A673 (cell line): ENCODE measurements at regions not wholly inside any gene's neighbourhood (a gene's known extent, or its start where the extent isn't known, plus 50 kb on each side); places are given as distances from the start of the nearest gene placed in this dataset.

Experiments used
- BruUV-seq: library from RNA; stranded (reverse); fragments of 400-500 nt; replicated peaks from 2 replicates; lab custom pipeline; 2021; lab: Mats Ljungman, UMichigan
- CTCF ChIA-PET: fragments of 300-600 bp; sonication (Branson Sonifier 250); formaldehyde crosslinking; loops from one replicate; lab custom pipeline; 2022; ENCODE audit warnings: antibody characterized with exemption; lab: Charles Lee
- POLR2A ChIA-PET: fragments of 300-600 bp; sonication (Branson Sonifier 250); formaldehyde crosslinking; loops from one replicate; lab custom pipeline; 2022; ENCODE audit warnings: antibody characterized with exemption; ENCODE audit not compliant: low non-redundant PET; lab: Charles Lee
- DNase-seq: peaks from one replicate; pipeline ENCODE4 v3.0.0-alpha.2; 2015; ENCODE audit warnings: low spot score
- H3K27ac ChIP-seq: fragments of 200-600 bp; sonication (generic); 2 replicates; pipeline ENCODE4 v1.5.1; 2016; ENCODE audit warnings: mixed run types, low read depth, mild to moderate bottlenecking, mixed read lengths, antibody characterized with exemption, low read length; ENCODE audit not compliant: poor library complexity, severe bottlenecking
- H3K27me3 ChIP-seq: fragments of 200-600 bp; sonication (generic); replicated peaks from 2 replicates; pipeline ENCODE4 v1.6.1; 2017; ENCODE audit warnings: mixed run types, low read depth, mild to moderate bottlenecking, mixed read lengths, antibody characterized with exemption, low read length; ENCODE audit not compliant: insufficient read depth, poor library complexity
- H3K36me3 ChIP-seq: fragments of 200-600 bp; sonication (generic); 2 replicates; pipeline ENCODE4 v1.6.1; 2016; ENCODE audit warnings: mixed run types, mild to moderate bottlenecking, mixed read lengths, antibody characterized with exemption, low read length; ENCODE audit not compliant: insufficient read depth, poor library complexity, severe bottlenecking
- H3K4me1 ChIP-seq: fragments of 200-600 bp; sonication (generic); 2 replicates; pipeline ENCODE4 v1.6.1; 2017; ENCODE audit warnings: mixed run types, mild to moderate bottlenecking, mixed read lengths, antibody characterized with exemption, low read length; ENCODE audit not compliant: insufficient read depth, poor library complexity, severe bottlenecking
- H3K4me3 ChIP-seq: fragments of 200-600 bp; sonication (generic); 2 replicates; pipeline ENCODE4 v1.5.1; 2016; ENCODE audit warnings: low read depth, mixed run types, mild to moderate bottlenecking, mixed read lengths, low read length; ENCODE audit not compliant: poor library complexity, severe bottlenecking
- H3K9me3 ChIP-seq: fragments of 200-600 bp; sonication (generic); 2 replicates; pipeline ENCODE4 v1.6.1; 2016; ENCODE audit warnings: mixed run types, low read depth, mild to moderate bottlenecking, mixed read lengths, antibody characterized with exemption, low read length; ENCODE audit not compliant: poor library complexity, severe bottlenecking
- CTCF ChIP-seq: fragments of 300-800, 200-600 bp; sonication (generic); conservative IDR thresholded peaks from 2 replicates; pipeline ENCODE4 v1.5.1; 2017; ENCODE audit warnings: low read depth, mild to moderate bottlenecking, antibody characterized with exemption, low read length, moderate library complexity, mixed read lengths
- EZH2 ChIP-seq: fragments of 200-600 bp; sonication (generic); IDR thresholded peaks from 2 replicates; pipeline ENCODE4 v1.6.1; 2017; ENCODE audit warnings: borderline replicate concordance, low read depth, mild to moderate bottlenecking, mixed read lengths, antibody characterized with exemption, low read length; ENCODE audit not compliant: poor library complexity, severe bottlenecking
- intact Hi-C: fragments of 100-400 bp; cut with micrococcal nuclease; formaldehyde crosslinking; loops from one replicate; pipeline ENCODE4 v1.10.0; 2022; ENCODE audit not compliant: unreplicated experiment

DNA sequence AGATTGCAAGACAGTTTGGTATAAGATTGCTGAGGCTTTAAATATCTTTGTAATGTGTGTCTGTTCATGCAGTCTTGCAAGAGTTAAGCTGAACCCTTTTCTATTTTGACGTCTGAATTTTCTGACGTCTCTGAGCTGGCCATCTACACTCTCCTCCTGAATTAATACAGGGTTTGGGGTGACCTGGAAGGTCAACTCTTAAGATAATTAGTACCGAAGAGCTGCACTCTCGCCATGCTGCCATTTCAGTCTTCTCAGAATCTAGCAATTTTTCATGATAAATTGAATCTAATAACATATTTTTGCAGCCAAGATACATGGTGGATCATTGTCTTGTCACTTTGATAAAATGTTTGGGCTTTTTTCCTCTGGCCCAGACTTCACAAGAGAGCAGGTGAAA is 1245.2 kb upstream of the CELF4 start:
- H3K36me3 ChIP-seq, result no peaks in the 10 kb centered on the region
- H3K4me1 ChIP-seq, result no peaks in the 10 kb centered on the region
- no peaks in the 10 kb centered on the region for H3K27me3 ChIP-seq
- TF ChIP-seq EZH2 (no peak), CTCF (no peak)
- POLR2A ChIA-PET, result no interaction called here
- no peak overlapping the region for H3K4me3 ChIP-seq
- H3K9me3 ChIP-seq, result no peaks in the 10 kb centered on the region
- CTCF ChIA-PET, result no interaction called here
- BruUV-seq, result no TSS peak
- no peak for DNase-seq
- intact Hi-C loops, result no loop called here
- H3K27ac ChIP-seq, result no peak overlapping the region

DNA sequence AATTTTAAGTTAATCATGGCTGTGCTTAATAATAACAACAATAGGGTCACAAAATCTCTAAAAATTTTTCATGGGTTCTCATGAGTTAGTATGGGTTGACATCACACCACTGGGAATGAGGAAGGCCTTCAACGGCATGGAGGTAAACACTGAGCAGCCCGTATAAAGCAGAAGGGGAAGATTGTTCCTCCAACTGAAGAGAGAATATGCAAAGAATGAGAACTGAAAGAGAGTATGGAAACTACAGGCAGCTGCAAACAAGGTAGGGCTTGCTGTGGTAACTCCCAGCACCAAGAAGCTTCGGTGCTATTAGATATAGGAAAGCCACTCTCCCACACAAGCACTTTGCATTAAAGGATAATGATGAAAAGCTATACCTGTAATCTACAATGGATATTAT is 1242.3 kb upstream of the CELF4 start:
- Histone ChIP-seq H3K4me1 (no peaks in the 10 kb centered on the region), H3K9me3 (no peaks in the 10 kb centered on the region), H3K27me3 (no peaks in the 10 kb centered on the region), H3K27ac (no peak overlapping the region), H3K4me3 (no peak overlapping the region), H3K36me3 (no peaks in the 10 kb centered on the region)
- BruUV-seq, result no TSS peak
- DNase-seq, result no peak
- TF ChIP-seq EZH2 (no peak), CTCF (no peak)
- POLR2A ChIA-PET, result no interaction called here
- intact Hi-C loops, result no loop called here
- CTCF ChIA-PET, result no interaction called here

GRCh38 chr18:38805256-38805655 is 1239.7 kb upstream of the CELF4 start:
- no peaks in the 10 kb centered on the region for H3K27me3 ChIP-seq
- no peak for DNase-seq
- TF ChIP-seq EZH2, result no peak
- no peak for TF ChIP-seq CTCF
- no peaks in the 10 kb centered on the region for H3K4me1 ChIP-seq
- POLR2A ChIA-PET, result no interaction called here
- CTCF ChIA-PET, result no interaction called here
- H3K27ac ChIP-seq, result no peak overlapping the region
- H3K9me3 ChIP-seq, result no peaks in the 10 kb centered on the region
- no peak overlapping the region for H3K4me3 ChIP-seq
- intact Hi-C loops, result no loop called here
- BruUV-seq, result no TSS peak
- no peaks in the 10 kb centered on the region for H3K36me3 ChIP-seq

DNA sequence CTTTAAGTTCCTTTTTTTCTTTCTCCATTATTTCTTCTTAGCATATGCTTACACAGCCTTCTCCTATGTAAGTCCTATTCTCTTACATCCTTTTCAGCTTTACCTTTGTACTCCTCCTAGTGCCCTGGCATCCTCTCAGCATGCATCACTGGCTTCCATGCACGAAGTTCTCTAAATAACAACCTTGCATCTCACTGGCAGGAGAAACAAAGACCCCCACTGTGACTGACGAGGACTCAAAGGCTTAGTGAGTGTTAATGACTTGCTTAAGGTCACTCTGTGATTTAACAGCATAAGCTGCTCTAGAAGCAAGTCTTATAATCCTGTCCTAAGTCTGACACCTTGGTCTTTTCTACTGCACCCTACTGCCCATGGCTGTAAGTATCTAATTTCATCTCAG is 1236.0 kb upstream of the CELF4 start:
- Histone ChIP-seq H3K27me3 (no peaks in the 10 kb centered on the region), H3K9me3 (no peaks in the 10 kb centered on the region), H3K36me3 (no peaks in the 10 kb centered on the region), H3K27ac (no peak overlapping the region), H3K4me1 (no peaks in the 10 kb centered on the region), H3K4me3 (no peak overlapping the region)
- ChIA-PET POLR2A (no interaction called here), CTCF (no interaction called here)
- intact Hi-C loops, result no loop called here
- no TSS peak for BruUV-seq
- DNase-seq, result no peak
- no peak for TF ChIP-seq EZH2
- no peak for TF ChIP-seq CTCF
